Heart right ventricle (tissue), 16 donors: ENCODE measurements at regions not wholly inside any gene's neighbourhood (a gene's known extent, or its start where the extent isn't known, plus 50 kb on each side); places are given as distances from the start of the nearest gene placed in this dataset.
A peak's percentile ranks its signal among the peaks of the same experiment; 100 is the strongest.

Experiments
- ATAC-seq, 8 donors: fragments of 200-7000 bp; cut with Tn5 transposase; one replicate each; pipeline ENCODE4 v1.9.1; 2020; ENCODE audit warnings: mild to moderate bottlenecking in 8 of 8, moderate library complexity in 8 of 8, moderate number of reproducible peaks in 1 of 8
- DNase-seq, 2 donors: peaks; one replicate each; pipeline ENCODE4 v3.0.0-alpha.2; 2020
- H3K27ac ChIP-seq, 10 donors: fragments of 200-600 bp; sonication (generic) in 2 of 10; one replicate each; pipeline versions ENCODE4 v1.5.0 to v1.8.0; 2020 to 2022; ENCODE audit warnings: mild to moderate bottlenecking in 3 of 10
- H3K27me3 ChIP-seq, 7 donors: fragments of 200-600 bp; one replicate each; pipeline ENCODE4 v1.8.0; 2021 to 2022; ENCODE audit warnings: mild to moderate bottlenecking in 2 of 7
- H3K36me3 ChIP-seq, 9 donors: fragments of 200-600 bp; sonication (generic) in 1 of 9; one replicate each; pipeline versions ENCODE4 v1.5.0 to v1.8.0; 2020 to 2022; ENCODE audit warnings: mild to moderate bottlenecking in 2 of 9
- H3K4me1 ChIP-seq, 9 donors: fragments of 200-600 bp; sonication (generic) in 1 of 9; one replicate each; pipeline versions ENCODE4 v1.5.0 to v1.8.0; 2020 to 2022; ENCODE audit warnings: mild to moderate bottlenecking in 4 of 9
- H3K4me3 ChIP-seq, 10 donors: fragments of 200-600 bp; sonication (generic) in 2 of 10; one replicate each; pipeline versions ENCODE4 v1.5.0 to v1.8.0; 2020 to 2022; ENCODE audit warnings: mild to moderate bottlenecking in 7 of 10, moderate library complexity in 2 of 10
- H3K9me3 ChIP-seq, 11 donors: fragments of 200-600 bp in 10 of 11; sonication (generic) in 2 of 11; one replicate each; pipeline versions ENCODE4 v1.5.0 to v1.8.0; 2013 to 2022; ENCODE audit warnings: mild to moderate bottlenecking in 2 of 11, control low read depth in 1 of 11, moderate library complexity in 1 of 11
- CTCF ChIP-seq, 9 donors: fragments of 200-600 bp; sonication (generic) in 2 of 9; IDR thresholded peaks; one replicate each; pipeline versions ENCODE4 v1.5.0 to v1.8.0; 2021 to 2022; ENCODE audit warnings: antibody characterized with exemption in 9 of 9, mild to moderate bottlenecking in 5 of 9, moderate library complexity in 1 of 9
- WGBS, 2 donors: extraction: QIAGEN DNeasy Blood & Tissue Kit; methylation state at CpG; one replicate each; pipeline ENCODE4 v1.1.7; 2013; ENCODE audit warnings: inconsistent platforms in 1 of 2; 5-methylcytosine and 5-hydroxymethylcytosine counted together
- intact Hi-C, 10 donors: fragments of 100-400 bp; cut with DNase I; formaldehyde crosslinking; loops; one replicate each; pipeline versions ENCODE4 v1.11.1 to v1.14.2; 2022
- donor health status: Arrhythmogenic right ventricular cardiomyopathy.
- donor health status: ischemic (EF 13 %, LVEDD 7.1; RV severe dilation, severe dysfunction).
- donor health status: healthy with polysubstance abuse.
- donor health status: DM: no; HTN: yes; CAD: no.
- donor health status: DM: no; HTN: no; CAD: no.
- donor health status: ischemic (EF 25% LVEDD 6.9; RV normal size, moderate dysfunction).
- donor health status: ischemic (EF 25% LVEDD 5.7; RV mildly dilated, moderate dysfunction).
- donor health status: healthy.
- donor health status: DM: yes; HTN: yes; CAD: no.
- donor health status: Ischemic cardiomyopathy.
- donor health status: ischemic (EF 35%, LVEDD 5.7; RV mildly dilated, moderate dysfunction).
- donor health status: nonischemic (EF 11% LVEDD 7.7; RV severe dilation, severe dysfunction).
- donor health status: DM: yes; HTN: yes; CAD: no.
- donor health status: PGD.
- donor health status: ischemic (EF 29% LVEDD 5.4; RV normal size, mild dysfunction).
- donor health status: nonischemic (EF 23%, LVEDD 6.1; RV moderate dilation, normal function).

GRCh38 chr1:115220340-115221270 lies 117.4 kb downstream of the NGF start:
- H3K9me3 ChIP-seq = no peaks in the 10 kb centered on the region
- TF ChIP-seq CTCF (IDR thresholded peaks at IDR 0.05) = no peak
- ATAC-seq (peak in 3 of 8 donors; percentile 10 to 26 (median 16)), DNase-seq (no peak)
- no peak overlapping the region for H3K4me3 ChIP-seq
- H3K36me3 ChIP-seq = no peaks in the 10 kb centered on the region
- peak overlapping the region in 9 of 10 donors; percentile 13 to 78 (median 57) for H3K27ac ChIP-seq
- WGBS, 2 donors = 73 to 76% methylated on average over 17 of the region's 17 CpGs
- H3K4me1 ChIP-seq = peaks cover 3 to 35% (median 14%) of the 10 kb centered on the region in 9 donors
- intact Hi-C loops = no loop called here
- no peaks in the 10 kb centered on the region for H3K27me3 ChIP-seq

GRCh38 chr1:115219927-115220326 lies 118.1 kb downstream of the NGF start:
- Histone ChIP-seq H3K9me3 (no peaks in the 10 kb centered on the region), H3K4me3 (no peak overlapping the region), H3K4me1 (peaks cover 3 to 35% (median 14%) of the 10 kb centered on the region in 9 donors), H3K27ac (peak overlapping the region in 9 of 10 donors; percentile 13 to 78 (median 57)), H3K36me3 (no peaks in the 10 kb centered on the region), H3K27me3 (no peaks in the 10 kb centered on the region)
- intact Hi-C loops = loop anchor here in 1 of 10 donors (5.0 kb wide), 1 partner anchor 47 kb away; no protein-coding TSS in a partner anchor
- ATAC-seq = peak; percentile 53 to 88 (median 68)
- WGBS, 2 donors = 60 to 66% methylated on average over 6 of the region's 6 CpGs
- no peak for TF ChIP-seq CTCF (IDR thresholded peaks at IDR 0.05)
- peak; percentile 11 to 37 for DNase-seq

- H3K27ac ChIP-seq = peak overlapping the region in 2 of 10 donors; percentile 15 to 25
- no peak for ATAC-seq
- 88 to 94% methylated on average over 3 of the region's 3 CpGs for WGBS, 2 donors
Measured at GRCh38 chr1:115218699-115219098, 119.3 kb downstream of the NGF start.

More at GRCh38 chr1:115218699-115219098, 119.3 kb downstream of the NGF start:
- intact Hi-C loops = loop anchor here in 1 of 10 donors (5.0 kb wide), 1 partner anchor 49 kb away; no protein-coding TSS in a partner anchor
- H3K4me3 ChIP-seq = no peak overlapping the region
- no peaks in the 10 kb centered on the region for H3K36me3 ChIP-seq
- no peaks in the 10 kb centered on the region for H3K9me3 ChIP-seq
- H3K4me1 ChIP-seq = peaks cover 3 to 35% (median 14%) of the 10 kb centered on the region in 9 donors
- TF ChIP-seq CTCF (IDR thresholded peaks at IDR 0.05) = no peak
- no peaks in the 10 kb centered on the region for H3K27me3 ChIP-seq
- DNase-seq = no peak
